OCI-LY1 (cell line): ENCODE measurements at regions not wholly inside any gene's neighbourhood (a gene's known extent, or its start where the extent isn't known, plus 50 kb on each side); places are given as distances from the start of the nearest gene placed in this dataset.

Experiments
- H2AFZ ChIP-seq: fragments of 200-600 bp; sonication (generic), shearing (Covaris generic); 2 replicates; pipeline ENCODE4 v1.6.0; 2014; ENCODE audit warnings: antibody characterized with exemption, mild to moderate bottlenecking, low read length
- H3F3A ChIP-seq: fragments of 200-600 bp; sonication (generic), shearing (Covaris generic); 2 replicates; pipeline ENCODE4 v1.6.0; 2014; ENCODE audit warnings: mild to moderate bottlenecking, antibody characterized with exemption, low read length, moderate library complexity; ENCODE audit not compliant: insufficient read depth
- H3K27ac ChIP-seq: fragments of 200-600 bp; sonication (generic); 2 replicates; pipeline ENCODE4 v1.5.1; 2014; ENCODE audit warnings: low read length, mixed run types, mild to moderate bottlenecking, low read depth; ENCODE audit not compliant: poor library complexity, severe bottlenecking
- H3K27me3 ChIP-seq: fragments of 200-600 bp; sonication (generic); 2 replicates; pipeline ENCODE4 v1.6.0; 2014; ENCODE audit warnings: antibody characterized with exemption, mild to moderate bottlenecking, low read length, moderate library complexity; ENCODE audit not compliant: insufficient read depth
- H3K36me3 ChIP-seq: fragments of 200-600 bp; sonication (generic); 2 replicates; pipeline ENCODE4 v1.6.1; 2014; ENCODE audit warnings: mild to moderate bottlenecking, antibody characterized with exemption, low read length, moderate library complexity, mixed read lengths; ENCODE audit not compliant: insufficient read depth
- H3K4me1 ChIP-seq: fragments of 200-600 bp; sonication (generic); 2 replicates; pipeline ENCODE4 v1.5.1; 2014; ENCODE audit warnings: mild to moderate bottlenecking, low read length, moderate library complexity; ENCODE audit not compliant: insufficient read depth, severe bottlenecking
- H3K4me2 ChIP-seq: fragments of 200-600 bp; sonication (generic), shearing (Covaris generic); 2 replicates; pipeline ENCODE4 v1.6.1; 2014; ENCODE audit warnings: low read length
- H3K4me3 ChIP-seq: fragments of 200-600 bp; sonication (generic); 2 replicates; pipeline ENCODE4 v1.5.1; 2014; ENCODE audit warnings: low read length, low read depth, mild to moderate bottlenecking, mixed read lengths; ENCODE audit not compliant: poor library complexity, severe bottlenecking
- H3K79me2 ChIP-seq: fragments of 200-600 bp; shearing (Covaris generic); 2 replicates; pipeline ENCODE4 v1.6.1; 2016; ENCODE audit warnings: mixed run types, low read length, mixed read lengths; ENCODE audit not compliant: insufficient read depth
- H3K9ac ChIP-seq: fragments of 200-600 bp; sonication (generic), shearing (Covaris generic); 2 replicates; pipeline ENCODE4 v1.6.1; 2014; ENCODE audit warnings: mild to moderate bottlenecking, low read length, mixed read lengths
- H3K9me2 ChIP-seq: fragments of 200-600 bp; sonication (generic), shearing (Covaris generic); 2 replicates; pipeline ENCODE4 v1.6.1; 2014; ENCODE audit warnings: low read depth, mild to moderate bottlenecking, low read length, mixed read lengths
- H3K9me3 ChIP-seq: fragments of 200-600 bp; shearing (Covaris generic); 2 replicates; pipeline ENCODE4 v1.6.1; 2014; ENCODE audit warnings: low read length, mixed read lengths
- H4K20me1 ChIP-seq: fragments of 200-600 bp; sonication (generic), shearing (Covaris generic); 2 replicates; pipeline ENCODE4 v1.6.0; 2016; ENCODE audit warnings: mild to moderate bottlenecking, low read length; ENCODE audit not compliant: insufficient read depth
- CTCF ChIP-seq: fragments of 200-600 bp; sonication (generic), shearing (Covaris generic); IDR thresholded peaks from 2 replicates; pipeline ENCODE4 v1.5.1; 2017; ENCODE audit warnings: mild to moderate bottlenecking, antibody characterized with exemption, low read length, moderate library complexity, mixed read lengths
- EZH2 ChIP-seq: fragments of 200-600 bp; sonication (generic), shearing (Covaris generic); IDR thresholded peaks from 2 replicates; pipeline ENCODE4 v1.8.0; 2017; ENCODE audit warnings: borderline replicate concordance, mixed run types, mild to moderate bottlenecking, antibody characterized with exemption, low read length, moderate library complexity, mixed read lengths

- H3K79me2 ChIP-seq: no peaks in the 10 kb centered on the region
- no peaks in the 10 kb centered on the region for H3F3A ChIP-seq
- no peaks in the 10 kb centered on the region for H3K9me3 ChIP-seq
- H3K4me1 ChIP-seq: peaks cover 3% of the 10 kb centered on the region
- H3K27ac ChIP-seq: no peak overlapping the region
- no peak overlapping the region for H3K4me3 ChIP-seq
- H4K20me1 ChIP-seq: no peaks in the 10 kb centered on the region
- H2AFZ ChIP-seq: no peak overlapping the region
- H3K36me3 ChIP-seq: no peaks in the 10 kb centered on the region
- no peak overlapping the region for H3K4me2 ChIP-seq
- no peaks in the 10 kb centered on the region for H3K27me3 ChIP-seq
- TF ChIP-seq EZH2: no peak
- no peak for TF ChIP-seq CTCF
- H3K9me2 ChIP-seq: no peaks in the 10 kb centered on the region
- H3K9ac ChIP-seq: no peak overlapping the region
Measured at GRCh38 chr5:77847129-77847460, 71.0 kb upstream of the TBCA start.

- no peak for TF ChIP-seq EZH2
- no peak for TF ChIP-seq CTCF
- no peak overlapping the region for H2AFZ ChIP-seq
- no peak overlapping the region for H3K9ac ChIP-seq
- H3K27ac ChIP-seq: no peak overlapping the region
- no peak overlapping the region for H3K4me3 ChIP-seq
- H3K9me2 ChIP-seq: no peaks in the 10 kb centered on the region
- H3K79me2 ChIP-seq: no peaks in the 10 kb centered on the region
- no peaks in the 10 kb centered on the region for H3K9me3 ChIP-seq
- H3K4me2 ChIP-seq: no peak overlapping the region
- no peaks in the 10 kb centered on the region for H4K20me1 ChIP-seq
- no peaks in the 10 kb centered on the region for H3K36me3 ChIP-seq
- no peaks in the 10 kb centered on the region for H3K27me3 ChIP-seq
- no peaks in the 10 kb centered on the region for H3K4me1 ChIP-seq
- H3F3A ChIP-seq: no peaks in the 10 kb centered on the region
Measured at GRCh38 chr5:77846422-77847128, 70.4 kb upstream of the TBCA start.

GRCh38 chr5:77845324-77845646 is 69.1 kb upstream of the TBCA start:
- Histone ChIP-seq H3K27me3 (no peaks in the 10 kb centered on the region), H3K4me3 (no peak overlapping the region), H3K36me3 (no peaks in the 10 kb centered on the region), H3K9me3 (no peaks in the 10 kb centered on the region), H3F3A (no peaks in the 10 kb centered on the region), H3K9me2 (no peaks in the 10 kb centered on the region), H3K79me2 (no peaks in the 10 kb centered on the region), H4K20me1 (no peaks in the 10 kb centered on the region), H3K27ac (no peak overlapping the region), H3K9ac (no peak overlapping the region), H3K4me1 (no peaks in the 10 kb centered on the region), H2AFZ (no peak overlapping the region), H3K4me2 (no peak overlapping the region)
- TF ChIP-seq EZH2 (no peak), CTCF (no peak)
